Fibroblast of pulmonary artery (primary cell): ENCODE measurements at regions not wholly inside any gene's neighbourhood (a gene's known extent, or its start where the extent isn't known, plus 50 kb on each side); places are given as distances from the start of the nearest gene placed in this dataset.

ENCODE experiments used
- DNase-seq: peaks from one replicate; pipeline ENCODE4 v3.0.0-alpha.2; 2010; ENCODE audit warnings: low read depth
- H3K4me3 ChIP-seq: replicated peaks from 2 replicates; pipeline ENCODE4 v1.5.1; 2011; ENCODE audit warnings: low read depth, mild to moderate bottlenecking, control low read depth, low read length, moderate library complexity
- TF ChIP-seq, protein P1 (sequence below): IDR thresholded peaks from 2 replicates; pipeline ENCODE4 v1.5.1; 2011; ENCODE audit warnings: mild to moderate bottlenecking, control low read depth, low read length, inconsistent platforms; ENCODE audit errors: missing control alignments

DNA sequence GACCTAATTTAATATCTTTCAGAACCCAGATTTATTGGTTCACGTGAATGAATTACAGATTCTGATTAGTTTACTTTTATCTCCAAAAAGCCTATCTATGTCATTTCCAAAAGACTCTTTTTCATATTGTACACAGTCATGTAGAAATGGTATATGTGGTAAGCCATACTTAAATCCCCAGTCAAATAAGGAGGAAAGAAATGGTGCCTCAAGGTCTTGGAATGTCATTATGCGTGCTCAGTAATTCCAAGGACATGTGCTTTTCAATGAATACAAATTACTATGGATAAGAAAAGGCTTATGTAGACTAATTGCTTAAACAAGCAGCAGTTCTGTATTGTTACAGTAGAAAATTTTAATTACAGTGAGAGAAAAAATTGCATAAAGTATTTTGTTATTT lies 64.1 kb upstream of the TYRP1 start:
- H3K4me3 ChIP-seq: no peak overlapping the region
- DNase-seq: no peak
- TF ChIP-seq, protein P1, sequence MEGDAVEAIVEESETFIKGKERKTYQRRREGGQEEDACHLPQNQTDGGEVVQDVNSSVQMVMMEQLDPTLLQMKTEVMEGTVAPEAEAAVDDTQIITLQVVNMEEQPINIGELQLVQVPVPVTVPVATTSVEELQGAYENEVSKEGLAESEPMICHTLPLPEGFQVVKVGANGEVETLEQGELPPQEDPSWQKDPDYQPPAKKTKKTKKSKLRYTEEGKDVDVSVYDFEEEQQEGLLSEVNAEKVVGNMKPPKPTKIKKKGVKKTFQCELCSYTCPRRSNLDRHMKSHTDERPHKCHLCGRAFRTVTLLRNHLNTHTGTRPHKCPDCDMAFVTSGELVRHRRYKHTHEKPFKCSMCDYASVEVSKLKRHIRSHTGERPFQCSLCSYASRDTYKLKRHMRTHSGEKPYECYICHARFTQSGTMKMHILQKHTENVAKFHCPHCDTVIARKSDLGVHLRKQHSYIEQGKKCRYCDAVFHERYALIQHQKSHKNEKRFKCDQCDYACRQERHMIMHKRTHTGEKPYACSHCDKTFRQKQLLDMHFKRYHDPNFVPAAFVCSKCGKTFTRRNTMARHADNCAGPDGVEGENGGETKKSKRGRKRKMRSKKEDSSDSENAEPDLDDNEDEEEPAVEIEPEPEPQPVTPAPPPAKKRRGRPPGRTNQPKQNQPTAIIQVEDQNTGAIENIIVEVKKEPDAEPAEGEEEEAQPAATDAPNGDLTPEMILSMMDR: no peak

DNA sequence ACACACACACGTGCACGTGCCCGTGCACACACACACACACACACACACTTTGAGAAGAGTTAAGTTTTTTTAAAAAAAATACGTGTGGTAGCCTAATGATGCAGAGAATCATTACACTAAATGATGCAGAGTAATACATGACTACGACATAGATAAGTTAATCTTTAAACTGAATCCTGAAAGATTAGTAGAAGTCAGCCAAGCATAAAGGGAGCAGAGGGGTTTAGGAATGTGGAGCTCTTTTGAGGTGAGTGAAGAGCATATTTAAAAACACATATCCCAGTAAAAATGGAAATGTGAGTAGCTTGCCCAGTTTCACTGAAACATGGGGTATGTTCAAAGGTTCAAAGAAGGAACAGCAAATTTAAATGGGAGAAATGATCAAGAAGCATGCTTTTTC lies 61.3 kb upstream of the TYRP1 start:
- DNase-seq: no peak
- TF ChIP-seq, protein P1: no peak

DNA sequence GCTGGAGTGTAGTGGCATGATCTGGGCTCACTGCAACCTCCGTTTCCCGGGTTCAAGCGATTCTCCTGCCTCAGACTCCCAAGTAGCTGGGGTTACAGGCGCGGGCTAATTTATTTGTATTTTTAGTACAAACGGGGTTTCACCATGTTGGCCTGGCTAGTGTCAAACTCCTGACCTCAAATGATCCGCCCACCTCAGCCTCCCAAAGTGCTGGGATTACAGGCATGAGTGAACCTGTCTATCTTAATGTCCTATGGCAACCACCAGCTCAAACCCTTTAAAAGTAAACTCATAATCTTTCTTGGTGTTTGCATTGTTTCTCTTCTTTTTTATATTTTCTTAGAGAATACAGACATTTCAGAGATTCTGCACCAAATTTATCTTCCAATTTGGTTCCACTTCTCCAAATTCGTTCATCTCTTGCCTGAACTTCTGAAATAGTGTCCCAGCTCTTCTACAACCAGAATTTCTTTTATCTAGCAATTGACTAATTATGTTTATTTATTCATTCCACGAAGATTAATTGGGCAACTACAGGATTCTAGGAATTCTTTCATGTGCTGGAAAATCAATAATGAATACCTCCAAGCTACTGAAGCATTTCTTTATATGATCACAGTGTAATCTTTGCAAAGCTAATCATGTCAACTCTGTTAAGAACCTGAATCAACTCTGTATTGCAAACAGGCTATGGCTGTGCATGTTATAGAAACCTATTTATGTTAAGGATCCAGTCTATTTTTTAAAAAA lies 60.0 kb upstream of the TYRP1 start:
- TF ChIP-seq, protein P1: no peak
- DNase-seq: no peak
- H3K4me3 ChIP-seq: no peak overlapping the region

More for the DNA sequence above, 61.3 kb upstream of the TYRP1 start:
- no peak overlapping the region for H3K4me3 ChIP-seq

DNA sequence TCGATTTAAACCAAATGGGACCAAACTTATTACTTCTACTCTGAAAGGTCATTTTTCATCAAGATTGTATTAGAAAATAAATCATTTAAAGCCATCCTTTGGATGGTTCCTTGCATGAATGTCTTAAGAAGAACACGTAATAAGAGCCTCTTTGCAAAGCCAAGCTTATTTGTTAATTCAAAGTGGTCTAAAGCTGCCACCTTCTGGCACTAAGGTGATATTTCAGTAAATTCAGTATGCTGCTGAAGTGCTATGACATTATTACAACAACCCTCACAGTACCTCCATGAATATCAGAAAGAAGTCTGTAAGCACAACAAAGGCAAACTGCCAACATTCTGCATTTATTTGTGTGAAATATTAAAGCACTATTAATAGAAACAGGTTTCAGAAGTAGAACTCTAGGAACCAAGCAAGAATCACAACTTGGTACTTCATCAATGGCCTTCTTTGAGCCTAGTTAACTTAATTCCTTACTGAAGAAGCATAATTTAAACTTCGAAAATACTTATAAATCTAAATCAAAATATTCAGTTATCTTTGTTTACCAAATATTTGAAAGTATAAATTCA lies 53.1 kb upstream of the TYRP1 start:
- DNase-seq: peak; percentile 80
- no peak overlapping the region for H3K4me3 ChIP-seq
- TF ChIP-seq, protein P1: peak; percentile 62

DNA sequence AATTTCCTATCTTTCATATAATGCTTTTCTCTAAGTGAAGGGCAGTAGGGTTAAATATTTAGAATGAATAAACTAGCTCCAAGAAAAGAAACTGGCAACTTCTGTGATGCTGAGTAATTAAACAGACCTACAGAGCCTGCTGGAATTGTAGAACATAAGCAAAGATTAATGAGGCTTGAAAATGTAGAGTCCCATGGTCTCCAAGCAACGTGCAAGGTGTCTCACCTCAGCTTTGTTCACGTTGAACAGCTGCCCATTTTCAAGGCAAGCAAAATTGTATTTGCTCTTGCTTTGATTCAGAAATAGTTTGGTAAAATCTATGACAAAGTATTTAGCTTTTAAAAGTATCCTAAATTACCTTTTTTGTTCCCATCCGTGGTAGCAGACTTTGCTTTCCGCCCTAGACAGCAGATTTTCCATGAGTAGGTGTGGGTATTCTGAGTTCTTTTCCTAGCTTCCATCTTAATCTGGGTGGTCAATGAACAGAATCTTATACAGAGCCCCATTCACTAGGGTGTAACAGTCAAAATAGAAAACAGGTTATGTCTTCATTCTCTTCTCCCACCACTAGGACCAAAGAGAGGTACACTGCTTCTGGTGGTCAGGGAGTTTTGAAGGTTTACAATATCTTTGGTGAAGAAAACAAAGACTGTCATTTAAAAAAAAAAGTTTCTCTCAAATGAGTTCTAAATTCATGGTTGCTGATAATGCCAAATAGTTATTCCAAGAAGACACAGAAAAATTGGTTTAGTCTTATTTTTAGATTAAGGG lies 52.1 kb upstream of the TYRP1 start:
- no peak for DNase-seq
- TF ChIP-seq, protein P1: no peak
- no peak overlapping the region for H3K4me3 ChIP-seq
